Duodenal mucosa (tissue), 2 donors: ENCODE measurements at regions not wholly inside any gene's neighbourhood (a gene's known extent, or its start where the extent isn't known, plus 50 kb on each side); places are given as distances from the start of the nearest gene placed in this dataset.

ENCODE experiments used
- H3K27ac ChIP-seq: one replicate; pipeline ENCODE4 v1.7.0; 2013; ENCODE audit warnings: low read depth, low read length
- H3K27me3 ChIP-seq, 2 donors: one replicate each; pipeline ENCODE4 v1.7.0; 2013; ENCODE audit warnings: low read length in 2 of 2, control low read depth in 1 of 2; ENCODE audit not compliant: insufficient read depth in 2 of 2, control insufficient read depth in 1 of 2
- H3K36me3 ChIP-seq, 2 donors: one replicate each; pipeline ENCODE4 v1.7.0; 2013; ENCODE audit warnings: low read length in 2 of 2, control low read depth in 1 of 2; ENCODE audit not compliant: insufficient read depth in 2 of 2, control insufficient read depth in 1 of 2
- H3K4me1 ChIP-seq, 2 donors: one replicate each; pipeline ENCODE4 v1.7.0; 2013; ENCODE audit warnings: low read length in 2 of 2, control low read depth in 1 of 2; ENCODE audit not compliant: insufficient read depth in 2 of 2, control insufficient read depth in 1 of 2
- H3K4me3 ChIP-seq, 2 donors: one replicate each; pipeline ENCODE4 v1.7.0; 2013; ENCODE audit warnings: low read length in 2 of 2, low read depth in 1 of 2
- H3K9ac ChIP-seq, 2 donors: one replicate each; pipeline ENCODE4 v1.7.0; 2013; ENCODE audit warnings: low read length in 2 of 2, low read depth in 1 of 2
- H3K9me3 ChIP-seq, 2 donors: one replicate each; pipeline ENCODE4 v1.7.0; 2013; ENCODE audit warnings: low read length in 2 of 2, control low read depth in 1 of 2; ENCODE audit not compliant: control insufficient read depth in 1 of 2

DNA sequence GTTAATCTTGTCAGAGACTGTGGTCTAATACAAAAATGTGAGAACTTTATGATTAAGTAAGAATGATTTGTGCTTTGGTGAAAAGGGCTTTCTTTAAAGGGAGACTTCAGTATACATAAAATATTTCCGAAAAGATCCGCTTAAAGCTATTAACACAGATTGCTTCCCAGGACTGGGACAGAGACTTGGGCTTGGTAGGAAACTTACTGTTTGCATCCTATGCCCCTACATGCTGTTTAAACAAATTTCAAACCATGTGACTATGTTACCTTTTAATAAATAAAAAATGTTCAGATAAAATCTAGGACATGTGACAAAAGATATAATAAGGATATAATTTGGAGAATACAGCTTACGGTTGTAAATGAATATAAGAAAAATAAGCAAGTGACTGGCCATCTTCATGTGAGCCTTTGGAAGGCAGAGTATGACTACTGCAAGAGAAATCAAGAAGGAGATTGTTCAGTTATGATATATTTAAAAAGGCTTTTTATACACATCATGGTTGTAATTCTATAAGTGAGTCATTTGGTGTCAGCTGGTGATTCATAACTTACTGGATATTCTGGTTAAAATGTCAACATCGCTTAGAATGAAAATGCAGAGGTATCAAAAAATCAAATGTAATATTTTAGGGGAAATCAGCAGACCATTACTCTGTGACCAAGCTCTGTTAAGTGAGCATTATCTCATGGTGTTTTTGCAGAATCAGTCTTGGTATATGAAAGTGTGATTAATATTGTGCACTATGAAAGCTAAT lies 234.7 kb upstream of the E2F7 start:
- H3K4me1 ChIP-seq = no peaks in the 10 kb centered on the region
- H3K4me3 ChIP-seq = no peak overlapping the region
- H3K27me3 ChIP-seq = no peaks in the 10 kb centered on the region
- H3K36me3 ChIP-seq = no peaks in the 10 kb centered on the region
- no peak overlapping the region for H3K27ac ChIP-seq
- no peaks in the 10 kb centered on the region for H3K9me3 ChIP-seq
- H3K9ac ChIP-seq = no peak overlapping the region

GRCh38 chr12:77299001-77299400 lies 233.6 kb upstream of the E2F7 start:
- Histone ChIP-seq H3K4me3 (no peak overlapping the region), H3K27ac (no peak overlapping the region), H3K9ac (no peak overlapping the region), H3K4me1 (no peaks in the 10 kb centered on the region), H3K27me3 (no peaks in the 10 kb centered on the region), H3K36me3 (no peaks in the 10 kb centered on the region), H3K9me3 (no peaks in the 10 kb centered on the region)

DNA sequence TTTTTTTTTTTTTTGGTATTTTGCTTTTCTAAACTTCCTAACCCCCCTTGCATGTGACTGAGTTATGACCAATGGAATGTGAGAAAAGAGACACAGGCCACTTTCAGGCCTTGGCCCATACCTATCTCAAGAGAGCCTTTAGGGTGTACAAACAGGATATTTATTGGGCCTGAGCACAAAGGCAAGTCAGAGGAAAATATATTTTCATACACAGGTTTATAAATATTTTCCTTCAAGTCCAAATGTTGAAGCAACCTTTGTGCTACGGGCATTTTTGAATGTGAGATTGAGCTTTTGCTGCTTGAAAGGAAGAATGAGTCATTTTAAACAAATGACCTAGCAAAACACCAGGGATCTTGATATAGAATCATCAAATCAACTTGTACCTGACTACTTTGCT lies 228.6 kb upstream of the E2F7 start:
- no peaks in the 10 kb centered on the region for H3K36me3 ChIP-seq
- H3K27me3 ChIP-seq = no peaks in the 10 kb centered on the region
- no peak overlapping the region for H3K9ac ChIP-seq
- no peaks in the 10 kb centered on the region for H3K4me1 ChIP-seq
- H3K9me3 ChIP-seq = no peaks in the 10 kb centered on the region
- no peak overlapping the region for H3K4me3 ChIP-seq
- H3K27ac ChIP-seq = no peak overlapping the region

- Histone ChIP-seq H3K9ac (no peak overlapping the region), H3K9me3 (no peaks in the 10 kb centered on the region), H3K4me3 (no peak overlapping the region), H3K36me3 (no peaks in the 10 kb centered on the region), H3K27ac (no peak overlapping the region), H3K4me1 (no peaks in the 10 kb centered on the region), H3K27me3 (no peaks in the 10 kb centered on the region)
Observed at GRCh38 chr12:77274926-77275325, 209.6 kb upstream of the E2F7 start.

GRCh38 chr12:77273898-77274297 lies 208.5 kb upstream of the E2F7 start:
- Histone ChIP-seq H3K36me3 (no peaks in the 10 kb centered on the region), H3K4me3 (no peak overlapping the region), H3K9ac (no peak overlapping the region), H3K9me3 (no peaks in the 10 kb centered on the region), H3K27me3 (no peaks in the 10 kb centered on the region), H3K4me1 (no peaks in the 10 kb centered on the region), H3K27ac (no peak overlapping the region)

DNA sequence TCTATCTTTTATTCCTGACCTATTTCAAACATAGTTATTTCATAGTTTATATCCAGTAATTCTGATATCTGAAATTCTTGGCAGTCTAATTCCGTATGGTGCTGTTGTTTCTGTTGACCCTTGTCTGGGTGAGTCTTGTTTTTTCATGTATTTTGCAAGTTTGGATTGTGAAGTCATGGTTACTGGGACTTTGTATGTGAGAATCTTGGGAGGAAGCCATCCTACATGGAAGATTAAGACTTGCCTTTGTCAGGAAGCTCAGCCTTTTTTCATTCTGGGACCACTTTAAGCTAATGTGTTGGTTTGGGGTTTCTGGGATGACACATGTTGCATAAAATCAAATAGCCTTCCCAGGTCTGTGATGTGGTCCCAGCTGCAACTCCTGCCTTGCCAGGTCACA lies 191.6 kb upstream of the E2F7 start:
- no peaks in the 10 kb centered on the region for H3K27me3 ChIP-seq
- H3K9ac ChIP-seq = no peak overlapping the region
- no peaks in the 10 kb centered on the region for H3K4me1 ChIP-seq
- no peaks in the 10 kb centered on the region for H3K36me3 ChIP-seq
- H3K9me3 ChIP-seq = no peaks in the 10 kb centered on the region
- no peak overlapping the region for H3K27ac ChIP-seq
- no peak overlapping the region for H3K4me3 ChIP-seq

- Histone ChIP-seq H3K9me3 (no peaks in the 10 kb centered on the region), H3K27me3 (no peaks in the 10 kb centered on the region), H3K4me1 (no peaks in the 10 kb centered on the region), H3K36me3 (no peaks in the 10 kb centered on the region), H3K9ac (no peak overlapping the region), H3K27ac (no peak overlapping the region), H3K4me3 (no peak overlapping the region)
Observed at GRCh38 chr12:77253321-77253720, 188.0 kb upstream of the E2F7 start.

- Histone ChIP-seq H3K4me3 (no peak overlapping the region), H3K36me3 (no peaks in the 10 kb centered on the region), H3K4me1 (no peaks in the 10 kb centered on the region), H3K9ac (no peak overlapping the region), H3K27ac (no peak overlapping the region), H3K9me3 (no peaks in the 10 kb centered on the region), H3K27me3 (no peaks in the 10 kb centered on the region)
Observed at GRCh38 chr12:77251799-77252198, 186.4 kb upstream of the E2F7 start.

- Histone ChIP-seq H3K27ac (no peak overlapping the region), H3K4me3 (no peak overlapping the region), H3K4me1 (no peaks in the 10 kb centered on the region), H3K9me3 (no peaks in the 10 kb centered on the region), H3K36me3 (no peaks in the 10 kb centered on the region), H3K27me3 (no peaks in the 10 kb centered on the region), H3K9ac (no peak overlapping the region)
Observed at GRCh38 chr12:77249892-77250291, 184.5 kb upstream of the E2F7 start.

DNA sequence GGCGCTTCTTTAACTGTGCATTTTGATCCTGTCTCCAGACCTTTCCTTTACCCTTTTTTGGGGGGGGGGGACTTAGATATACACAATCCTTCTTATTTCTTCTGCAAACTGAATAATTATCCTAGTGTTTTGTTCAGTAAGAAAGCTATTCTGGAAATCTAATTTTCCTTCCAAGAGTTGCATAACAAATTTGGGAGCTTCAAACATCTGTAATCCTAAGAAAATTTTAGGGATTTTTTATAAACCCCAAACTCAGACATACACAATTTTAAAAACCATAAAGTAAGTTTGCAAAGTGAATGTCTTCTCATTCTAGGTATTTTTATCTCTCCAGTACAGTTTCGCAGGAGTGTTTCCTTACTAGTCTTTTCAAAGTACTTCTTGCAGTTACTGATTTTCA lies 182.7 kb upstream of the E2F7 start:
- no peaks in the 10 kb centered on the region for H3K4me1 ChIP-seq
- H3K9ac ChIP-seq = no peak overlapping the region
- H3K4me3 ChIP-seq = no peak overlapping the region
- no peak overlapping the region for H3K27ac ChIP-seq
- H3K36me3 ChIP-seq = no peaks in the 10 kb centered on the region
- H3K27me3 ChIP-seq = no peaks in the 10 kb centered on the region
- no peaks in the 10 kb centered on the region for H3K9me3 ChIP-seq

GRCh38 chr12:77247542-77247941 lies 182.2 kb upstream of the E2F7 start:
- H3K4me1 ChIP-seq = no peaks in the 10 kb centered on the region
- H3K27ac ChIP-seq = no peak overlapping the region
- no peaks in the 10 kb centered on the region for H3K27me3 ChIP-seq
- no peaks in the 10 kb centered on the region for H3K9me3 ChIP-seq
- no peak overlapping the region for H3K4me3 ChIP-seq
- H3K9ac ChIP-seq = no peak overlapping the region
- H3K36me3 ChIP-seq = no peaks in the 10 kb centered on the region
